Esophagus squamous epithelium (tissue), 4 donors: ENCODE measurements at regions not wholly inside any gene's neighbourhood (a gene's known extent, or its start where the extent isn't known, plus 50 kb on each side); places are given as distances from the start of the nearest gene placed in this dataset.

ENCODE experiments used
- POLR2A ChIP-seq, 4 donors: fragments of 450-650 bp; IDR thresholded peaks; one replicate each; pipeline ENCODE4 v1.6.1; 2017; ENCODE audit warnings: antibody characterized with exemption in 4 of 4, mild to moderate bottlenecking in 4 of 4, moderate library complexity in 3 of 4
- TF ChIP-seq, protein P1 (sequence below), 6 experiments: fragments of 450-650 bp in 4 of 6; fragments of 200-600 bp in 2 of 6; sonication (generic) in 2 of 6; IDR thresholded peaks; one replicate each; pipeline ENCODE4 v1.5.1; 2016 to 2019; ENCODE audit warnings: antibody characterized with exemption in 6 of 6, mild to moderate bottlenecking in 4 of 6, moderate library complexity in 4 of 6

DNA sequence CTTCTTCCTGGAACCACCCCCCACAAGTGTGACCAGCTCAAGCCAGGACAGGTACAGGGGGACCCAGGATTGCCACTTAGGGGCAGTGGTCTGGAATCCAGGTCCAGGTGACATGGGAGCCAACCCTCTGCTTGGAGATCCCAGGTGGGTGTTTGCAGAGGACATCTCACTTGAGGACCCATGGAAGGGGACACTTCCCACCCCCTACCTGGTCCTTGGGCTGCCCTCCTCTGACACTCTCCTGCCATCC, 145.5 kb downstream of the SEC14L1 start:
- TF ChIP-seq, protein P1, sequence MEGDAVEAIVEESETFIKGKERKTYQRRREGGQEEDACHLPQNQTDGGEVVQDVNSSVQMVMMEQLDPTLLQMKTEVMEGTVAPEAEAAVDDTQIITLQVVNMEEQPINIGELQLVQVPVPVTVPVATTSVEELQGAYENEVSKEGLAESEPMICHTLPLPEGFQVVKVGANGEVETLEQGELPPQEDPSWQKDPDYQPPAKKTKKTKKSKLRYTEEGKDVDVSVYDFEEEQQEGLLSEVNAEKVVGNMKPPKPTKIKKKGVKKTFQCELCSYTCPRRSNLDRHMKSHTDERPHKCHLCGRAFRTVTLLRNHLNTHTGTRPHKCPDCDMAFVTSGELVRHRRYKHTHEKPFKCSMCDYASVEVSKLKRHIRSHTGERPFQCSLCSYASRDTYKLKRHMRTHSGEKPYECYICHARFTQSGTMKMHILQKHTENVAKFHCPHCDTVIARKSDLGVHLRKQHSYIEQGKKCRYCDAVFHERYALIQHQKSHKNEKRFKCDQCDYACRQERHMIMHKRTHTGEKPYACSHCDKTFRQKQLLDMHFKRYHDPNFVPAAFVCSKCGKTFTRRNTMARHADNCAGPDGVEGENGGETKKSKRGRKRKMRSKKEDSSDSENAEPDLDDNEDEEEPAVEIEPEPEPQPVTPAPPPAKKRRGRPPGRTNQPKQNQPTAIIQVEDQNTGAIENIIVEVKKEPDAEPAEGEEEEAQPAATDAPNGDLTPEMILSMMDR (IDR thresholded peaks at IDR 0.05): no peak
- TF ChIP-seq POLR2A (IDR thresholded peaks at IDR 0.05): no peak
